ENCODE measurements at regions not wholly inside any gene's neighbourhood (a gene's known extent, or its start where the extent isn't known, plus 50 kb on each side); places are given as distances from the start of the nearest gene placed in this dataset.

GRCh38 chr12:65707051-65707450, 117.2 kb upstream of the HMGA2 start:
- H3K4me1 ChIP-seq = no peaks in the 10 kb centered on the region
- TF ChIP-seq CTCF (IDR thresholded peaks at IDR 0.05) (no peak), POLR2A (IDR thresholded peaks at IDR 0.05) (no peak)
- no peak for ATAC-seq
- no peak overlapping the region for H3K4me3 ChIP-seq
- intact Hi-C loops (cut with DNase I) = no loop called here
- no peak for DNase-seq
- no peak overlapping the region for H3K27ac ChIP-seq
- no peaks in the 10 kb centered on the region for H3K27me3 ChIP-seq
- H3K9me3 ChIP-seq = peaks cover 0 to 12% (median 0%) of the 10 kb centered on the region in 3 donors
- no peaks in the 10 kb centered on the region for H3K36me3 ChIP-seq (replicated peaks in 1 of 2; ENCODE audit: insufficient read depth in 1 of 2, low read depth in 2 of 2)

- no peak for TF ChIP-seq CTCF (IDR thresholded peaks at IDR 0.05)
- TF ChIP-seq POLR2A (IDR thresholded peaks at IDR 0.05) = no peak
- Histone ChIP-seq H3K27ac (no peak overlapping the region), H3K9me3 (no peaks in the 10 kb centered on the region), H3K27me3 (no peaks in the 10 kb centered on the region), H3K4me3 (no peak overlapping the region), H3K4me1 (no peaks in the 10 kb centered on the region), H3K36me3 (replicated peaks in 1 of 2; ENCODE audit: insufficient read depth in 1 of 2, low read depth in 2 of 2) (no peaks in the 10 kb centered on the region)
- intact Hi-C loops (cut with DNase I) = no loop called here
- DNase-seq (no peak), ATAC-seq (no peak)
- WGBS, 2 donors = 73 to 77% methylated on average over 5 of the region's 5 CpGs
Measured at GRCh38 chr12:65712260-65713004, 111.9 kb upstream of the HMGA2 start.

- Histone ChIP-seq H3K36me3 (replicated peaks in 1 of 2; ENCODE audit: insufficient read depth in 1 of 2, low read depth in 2 of 2) (no peaks in the 10 kb centered on the region), H3K4me1 (no peaks in the 10 kb centered on the region), H3K9me3 (no peaks in the 10 kb centered on the region), H3K27ac (no peak overlapping the region), H3K4me3 (no peak overlapping the region), H3K27me3 (no peaks in the 10 kb centered on the region)
- DNase-seq = no peak
- intact Hi-C loops (cut with DNase I) = no loop called here
- ATAC-seq = no peak
- 60 to 64% methylated on average over 5 of the region's 5 CpGs for WGBS, 2 donors
- TF ChIP-seq POLR2A (IDR thresholded peaks at IDR 0.05) (no peak), CTCF (IDR thresholded peaks at IDR 0.05) (no peak)
Measured at GRCh38 chr12:65715961-65716360, 108.3 kb upstream of the HMGA2 start.

- H3K27me3 ChIP-seq = no peaks in the 10 kb centered on the region
- TF ChIP-seq POLR2A (IDR thresholded peaks at IDR 0.05) = no peak
- TF ChIP-seq CTCF (IDR thresholded peaks at IDR 0.05) = no peak
- H3K4me3 ChIP-seq = no peak overlapping the region
- intact Hi-C loops (cut with DNase I) = no loop called here
- no peaks in the 10 kb centered on the region for H3K4me1 ChIP-seq
- H3K9me3 ChIP-seq = no peaks in the 10 kb centered on the region
- H3K27ac ChIP-seq = no peak overlapping the region
- ATAC-seq = no peak
- 68 to 75% methylated on average over 15 of the region's 15 CpGs for WGBS, 2 donors
- no peaks in the 10 kb centered on the region for H3K36me3 ChIP-seq (replicated peaks in 1 of 2; ENCODE audit: insufficient read depth in 1 of 2, low read depth in 2 of 2)
- no peak for DNase-seq
Measured at GRCh38 chr12:65720136-65721130, 103.8 kb upstream of the HMGA2 start.

All from body of pancreas (tissue), 4 donors.